DOHH2 (cell line): ENCODE measurements at regions not wholly inside any gene's neighbourhood (a gene's known extent, or its start where the extent isn't known, plus 50 kb on each side); places are given as distances from the start of the nearest gene placed in this dataset.

ENCODE experiments used
- H3F3A ChIP-seq: fragments of 200-600 bp; sonication (generic), shearing (Covaris generic); 2 replicates; pipeline ENCODE4 v1.6.0; 2016; ENCODE audit warnings: antibody characterized with exemption, mild to moderate bottlenecking; ENCODE audit not compliant: control insufficient read depth, insufficient read depth
- H3K27ac ChIP-seq: fragments of 200-600 bp; sonication (generic); 2 replicates; pipeline ENCODE4 v1.5.1; 2014; ENCODE audit warnings: low read depth, mild to moderate bottlenecking, low read length, moderate library complexity
- H3K27me3 ChIP-seq: fragments of 200-600 bp; sonication (generic); 2 replicates; pipeline ENCODE4 v1.6.1; 2014; ENCODE audit warnings: mild to moderate bottlenecking, low read length, mixed read lengths; ENCODE audit not compliant: control insufficient read depth
- H3K36me3 ChIP-seq: fragments of 200-600 bp; sonication (generic); 2 replicates; pipeline ENCODE4 v1.6.1; 2014; ENCODE audit warnings: mild to moderate bottlenecking, low read length, moderate library complexity, mixed read lengths; ENCODE audit not compliant: control insufficient read depth
- H3K4me1 ChIP-seq: fragments of 200-600 bp; sonication (generic); 2 replicates; pipeline ENCODE4 v1.6.1; 2014; ENCODE audit warnings: mild to moderate bottlenecking, low read length, mixed read lengths; ENCODE audit not compliant: control insufficient read depth
- H3K4me2 ChIP-seq: fragments of 200-600 bp; sonication (generic); 2 replicates; pipeline ENCODE4 v1.6.0; 2014; ENCODE audit warnings: mild to moderate bottlenecking, low read length, moderate library complexity
- H3K4me3 ChIP-seq: fragments of 200-600 bp; sonication (generic); 2 replicates; pipeline ENCODE4 v1.5.1; 2014; ENCODE audit warnings: mild to moderate bottlenecking, low read length, mixed read lengths
- H3K79me2 ChIP-seq: fragments of 200-600 bp; sonication (generic); 2 replicates; pipeline ENCODE4 v1.6.1; 2014; ENCODE audit warnings: mild to moderate bottlenecking, low read length, mixed read lengths; ENCODE audit not compliant: control insufficient read depth
- H3K9me2 ChIP-seq: fragments of 200-600 bp; sonication (generic); replicated peaks from 2 replicates; pipeline ENCODE4 v1.6.1; 2014; ENCODE audit warnings: mild to moderate bottlenecking, low read length, mixed read lengths; ENCODE audit not compliant: control insufficient read depth
- H3K9me3 ChIP-seq: fragments of 200-600 bp; sonication (generic); 2 replicates; pipeline ENCODE4 v1.6.1; 2014; ENCODE audit warnings: antibody characterized with exemption, low read length, mixed read lengths; ENCODE audit not compliant: control insufficient read depth, insufficient read depth
- H4K20me1 ChIP-seq: fragments of 200-600 bp; sonication (generic); 2 replicates; pipeline ENCODE4 v1.6.0; 2014; ENCODE audit warnings: low read depth, mild to moderate bottlenecking, antibody characterized with exemption, low read length, moderate library complexity; ENCODE audit not compliant: control insufficient read depth, insufficient read depth
- CTCF ChIP-seq: fragments of 200-600 bp; sonication (generic); IDR thresholded peaks from one replicate; pipeline ENCODE4 v1.5.1; 2014; ENCODE audit warnings: antibody characterized with exemption, mild to moderate bottlenecking, low read depth, low read length; ENCODE audit not compliant: poor library complexity, severe bottlenecking
- EZH2phosphoT487 ChIP-seq: fragments of 200-600 bp; sonication (generic); IDR thresholded peaks from 2 replicates; pipeline ENCODE4 v1.6.1; 2017; ENCODE audit warnings: borderline replicate concordance, mild to moderate bottlenecking, antibody characterized with exemption, low read length, moderate library complexity, mixed read lengths

- no peaks in the 10 kb centered on the region for H3K9me3 ChIP-seq
- TF ChIP-seq CTCF (no peak), EZH2phosphoT487 (no peak)
These were observed 55.4 kb upstream of the GRPR start for GRCh38 chrX:16067886-16068515.

GRCh38 chrX:16063921-16064320 lies 59.4 kb upstream of the GRPR start:
- no peaks in the 10 kb centered on the region for H4K20me1 ChIP-seq
- H3K4me1 ChIP-seq = peaks cover 20% of the 10 kb centered on the region
- no peak overlapping the region for H3K4me3 ChIP-seq
- H3K4me2 ChIP-seq = no peak overlapping the region
- no peaks in the 10 kb centered on the region for H3K9me3 ChIP-seq
- H3K9me2 ChIP-seq = no peaks in the 10 kb centered on the region
- no peaks in the 10 kb centered on the region for H3K36me3 ChIP-seq
- TF ChIP-seq EZH2phosphoT487 = no peak
- no peak for TF ChIP-seq CTCF
- no peaks in the 10 kb centered on the region for H3K79me2 ChIP-seq
- H3F3A ChIP-seq = no peaks in the 10 kb centered on the region
- no peaks in the 10 kb centered on the region for H3K27me3 ChIP-seq
- no peak overlapping the region for H3K27ac ChIP-seq

More at GRCh38 chrX:16067886-16068515, 55.4 kb upstream of the GRPR start:
- no peaks in the 10 kb centered on the region for H3K9me2 ChIP-seq
- no peak overlapping the region for H3K27ac ChIP-seq
- H3K36me3 ChIP-seq = no peaks in the 10 kb centered on the region
- no peak overlapping the region for H3K4me3 ChIP-seq
- H3F3A ChIP-seq = no peaks in the 10 kb centered on the region
- H3K27me3 ChIP-seq = no peaks in the 10 kb centered on the region
- no peaks in the 10 kb centered on the region for H4K20me1 ChIP-seq
- H3K4me2 ChIP-seq = peak overlapping the region; percentile 31; the same call in 1 of the 2 replicates
- H3K79me2 ChIP-seq = no peaks in the 10 kb centered on the region
- peaks cover 12% of the 10 kb centered on the region for H3K4me1 ChIP-seq

DNA sequence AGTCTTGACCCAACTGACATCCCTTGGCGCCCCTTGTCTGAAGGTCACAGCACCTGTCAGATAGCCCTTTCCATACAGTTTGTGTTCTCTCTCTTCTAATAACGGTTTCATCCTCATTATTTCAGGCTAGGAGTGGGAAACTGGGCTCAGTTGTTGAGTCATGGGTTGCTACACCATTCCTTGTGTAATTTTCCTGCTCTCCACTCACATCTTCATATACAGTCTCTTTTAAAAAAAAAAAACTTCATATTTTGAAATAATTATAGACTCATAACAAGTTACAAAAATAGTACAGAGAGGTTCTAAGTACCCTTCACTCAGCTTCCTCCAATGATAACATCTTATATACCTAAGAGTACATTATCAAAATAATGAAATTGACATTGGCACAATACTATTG lies 60.2 kb upstream of the GRPR start:
- H3F3A ChIP-seq = no peaks in the 10 kb centered on the region
- peaks cover 13% of the 10 kb centered on the region for H3K4me1 ChIP-seq
- TF ChIP-seq EZH2phosphoT487 (no peak), CTCF (no peak)
- no peaks in the 10 kb centered on the region for H3K9me3 ChIP-seq
- H3K79me2 ChIP-seq = no peaks in the 10 kb centered on the region
- H3K27ac ChIP-seq = no peak overlapping the region
- no peaks in the 10 kb centered on the region for H3K9me2 ChIP-seq
- no peaks in the 10 kb centered on the region for H3K36me3 ChIP-seq
- no peak overlapping the region for H3K4me2 ChIP-seq
- no peak overlapping the region for H3K4me3 ChIP-seq
- no peaks in the 10 kb centered on the region for H4K20me1 ChIP-seq
- H3K27me3 ChIP-seq = no peaks in the 10 kb centered on the region
